HAP-1 (cell line): ENCODE measurements at regions not wholly inside any gene's neighbourhood (a gene's known extent, or its start where the extent isn't known, plus 50 kb on each side); places are given as distances from the start of the nearest gene placed in this dataset.

ENCODE experiments used
- DNase-seq, 2 experiments: peaks; one replicate each; pipeline ENCODE4 v3.0.0-alpha.2; 2016 to 2020; ENCODE audit warnings: low spot score in 2 of 2
- H3K27me3 ChIP-seq: fragments of 250-450 bp; sonication (Bioruptor Pico); 2 replicates; pipeline ENCODE4 v1.5.1; 2020; ENCODE audit warnings: low read depth, mild to moderate bottlenecking, moderate library complexity
- H3K36me3 ChIP-seq: fragments of 250-450 bp; sonication (Bioruptor Pico); replicated peaks from 2 replicates; pipeline ENCODE4 v1.5.1; 2020; ENCODE audit warnings: mild to moderate bottlenecking
- H3K4me1 ChIP-seq: fragments of 250-450 bp; sonication (Bioruptor Pico); 2 replicates; pipeline ENCODE4 v1.5.1; 2020; ENCODE audit warnings: mild to moderate bottlenecking
- H3K4me3 ChIP-seq: fragments of 250-450 bp; sonication (Bioruptor Pico); 2 replicates; pipeline ENCODE4 v1.5.1; 2020; ENCODE audit warnings: mild to moderate bottlenecking, moderate library complexity
- H3K9me3 ChIP-seq: fragments of 250-450 bp; sonication (Bioruptor Pico); 2 replicates; pipeline ENCODE4 v1.5.1; 2020; ENCODE audit warnings: mild to moderate bottlenecking, moderate library complexity
- in situ Hi-C: fragments of 300-500 bp; cut with MboI; formaldehyde crosslinking; loops from 3 replicates; pipeline ENCODE4 v1.14.3; 2020; ENCODE audit warnings: low sequenced_read_pairs, inconsistent platforms, mixed read lengths

- no peak for DNase-seq
Measured at GRCh38 chr2:207327513-207327912, 161.8 kb upstream of the KLF7 start.

GRCh38 chr2:207328944-207329386 is 163.2 kb upstream of the KLF7 start:
- Histone ChIP-seq H3K27me3 (peaks cover 5% of the 10 kb centered on the region; the same call in 1 of the 2 replicates), H3K36me3 (no peaks in the 10 kb centered on the region), H3K4me1 (no peaks in the 10 kb centered on the region), H3K4me3 (no peak overlapping the region), H3K9me3 (no peaks in the 10 kb centered on the region)
- in situ Hi-C loops, result no loop called here
- DNase-seq, result no peak

More at GRCh38 chr2:207327513-207327912, 161.8 kb upstream of the KLF7 start:
- H3K27me3 ChIP-seq, result peaks cover 5% of the 10 kb centered on the region; the same call in 1 of the 2 replicates
- no peaks in the 10 kb centered on the region for H3K9me3 ChIP-seq
- in situ Hi-C loops, result no loop called here
- no peaks in the 10 kb centered on the region for H3K36me3 ChIP-seq
- H3K4me3 ChIP-seq, result no peak overlapping the region
- no peaks in the 10 kb centered on the region for H3K4me1 ChIP-seq

- DNase-seq, result no peak
- Histone ChIP-seq H3K36me3 (no peaks in the 10 kb centered on the region), H3K9me3 (no peaks in the 10 kb centered on the region), H3K4me1 (no peaks in the 10 kb centered on the region), H3K4me3 (no peak overlapping the region), H3K27me3 (peaks cover 5% of the 10 kb centered on the region; the same call in 1 of the 2 replicates)
- in situ Hi-C loops, result no loop called here
Measured at GRCh38 chr2:207330912-207331311, 165.2 kb upstream of the KLF7 start.

GRCh38 chr2:207331674-207332073 is 165.9 kb upstream of the KLF7 start:
- no peak overlapping the region for H3K4me3 ChIP-seq
- no peaks in the 10 kb centered on the region for H3K9me3 ChIP-seq
- no peak for DNase-seq
- in situ Hi-C loops, result no loop called here
- peaks cover 5% of the 10 kb centered on the region; the same call in 1 of the 2 replicates for H3K27me3 ChIP-seq
- H3K4me1 ChIP-seq, result no peaks in the 10 kb centered on the region
- no peaks in the 10 kb centered on the region for H3K36me3 ChIP-seq

- Histone ChIP-seq H3K9me3 (no peaks in the 10 kb centered on the region), H3K27me3 (peaks cover 4% of the 10 kb centered on the region; the same call in 1 of the 2 replicates), H3K4me1 (no peaks in the 10 kb centered on the region), H3K4me3 (no peak overlapping the region), H3K36me3 (no peaks in the 10 kb centered on the region)
- in situ Hi-C loops, result no loop called here
- DNase-seq, result no peak
Measured at GRCh38 chr2:207332480-207333212, 166.9 kb upstream of the KLF7 start.

GRCh38 chr2:207333599-207334300 is 168.0 kb upstream of the KLF7 start:
- Histone ChIP-seq H3K4me1 (no peaks in the 10 kb centered on the region), H3K4me3 (no peak overlapping the region), H3K27me3 (no peaks in the 10 kb centered on the region), H3K9me3 (no peaks in the 10 kb centered on the region), H3K36me3 (no peaks in the 10 kb centered on the region)
- in situ Hi-C loops, result no loop called here
- DNase-seq, result no peak

GRCh38 chr2:207334301-207334623 is 168.5 kb upstream of the KLF7 start:
- Histone ChIP-seq H3K4me1 (no peaks in the 10 kb centered on the region), H3K4me3 (no peak overlapping the region), H3K9me3 (no peaks in the 10 kb centered on the region), H3K36me3 (no peaks in the 10 kb centered on the region), H3K27me3 (no peaks in the 10 kb centered on the region)
- in situ Hi-C loops, result no loop called here
- no peak for DNase-seq

GRCh38 chr2:207334624-207335371 is 169.1 kb upstream of the KLF7 start:
- H3K4me3 ChIP-seq, result no peak overlapping the region
- H3K27me3 ChIP-seq, result no peaks in the 10 kb centered on the region
- in situ Hi-C loops, result no loop called here
- H3K9me3 ChIP-seq, result no peaks in the 10 kb centered on the region
- no peak for DNase-seq
- H3K36me3 ChIP-seq, result no peaks in the 10 kb centered on the region
- no peaks in the 10 kb centered on the region for H3K4me1 ChIP-seq

- Histone ChIP-seq H3K4me1 (no peaks in the 10 kb centered on the region), H3K9me3 (no peaks in the 10 kb centered on the region), H3K36me3 (no peaks in the 10 kb centered on the region), H3K27me3 (no peaks in the 10 kb centered on the region), H3K4me3 (no peak overlapping the region)
- DNase-seq, result no peak
- in situ Hi-C loops, result no loop called here
Measured at GRCh38 chr2:207337234-207338219, 171.8 kb upstream of the KLF7 start.

GRCh38 chr2:207338220-207338607 is 172.5 kb upstream of the KLF7 start:
- H3K27me3 ChIP-seq, result no peaks in the 10 kb centered on the region

GRCh38 chr2:207338610-207339009 is 172.9 kb upstream of the KLF7 start:
- Histone ChIP-seq H3K9me3 (no peaks in the 10 kb centered on the region), H3K27me3 (no peaks in the 10 kb centered on the region), H3K36me3 (no peaks in the 10 kb centered on the region), H3K4me1 (no peaks in the 10 kb centered on the region), H3K4me3 (no peak overlapping the region)
- no peak for DNase-seq
- in situ Hi-C loops, result no loop called here

More at GRCh38 chr2:207338220-207338607, 172.5 kb upstream of the KLF7 start:
- Histone ChIP-seq H3K36me3 (no peaks in the 10 kb centered on the region), H3K9me3 (no peaks in the 10 kb centered on the region), H3K4me3 (no peak overlapping the region), H3K4me1 (no peaks in the 10 kb centered on the region)
- DNase-seq, result no peak
- in situ Hi-C loops, result no loop called here

- no peaks in the 10 kb centered on the region for H3K9me3 ChIP-seq
- no peaks in the 10 kb centered on the region for H3K4me1 ChIP-seq
- no peaks in the 10 kb centered on the region for H3K36me3 ChIP-seq
- no peak overlapping the region for H3K4me3 ChIP-seq
- in situ Hi-C loops, result no loop called here
- H3K27me3 ChIP-seq, result no peaks in the 10 kb centered on the region
- no peak for DNase-seq
Measured at GRCh38 chr2:207341112-207341750, 175.5 kb upstream of the KLF7 start.

GRCh38 chr2:207341804-207342203 is 176.1 kb upstream of the KLF7 start:
- no peak for DNase-seq

More at GRCh38 chr2:207341804-207342203, 176.1 kb upstream of the KLF7 start:
- no peaks in the 10 kb centered on the region for H3K27me3 ChIP-seq
- no peaks in the 10 kb centered on the region for H3K36me3 ChIP-seq
- in situ Hi-C loops, result no loop called here
- H3K4me3 ChIP-seq, result no peak overlapping the region
- no peaks in the 10 kb centered on the region for H3K9me3 ChIP-seq
- no peaks in the 10 kb centered on the region for H3K4me1 ChIP-seq
